Lower leg skin (tissue), 4 donors: ENCODE measurements at regions not wholly inside any gene's neighbourhood (a gene's known extent, or its start where the extent isn't known, plus 50 kb on each side); places are given as distances from the start of the nearest gene placed in this dataset.
A peak's percentile ranks its signal among the peaks of the same experiment; 100 is the strongest.
"Not testable (repeated sequence)": the region's sequence is repeated elsewhere in the genome, so short reads cannot be mapped to it uniquely, and the experiment has no call there.

Experiments
- DNase-seq, 2 donors: peaks; one replicate each; pipeline ENCODE4 v3.0.0-alpha.2; 2019; ENCODE audit warnings: low spot score in 2 of 2
- H3K4me3 ChIP-seq: fragments of 200-600 bp; sonication (generic); 2 replicates; pipeline ENCODE4 v1.5.1; 2017; ENCODE audit warnings: mild to moderate bottlenecking, low read depth; ENCODE audit not compliant: poor library complexity, severe bottlenecking
- POLR2A ChIP-seq, 2 donors: fragments of 450-650 bp; IDR thresholded peaks; one replicate each; pipeline ENCODE4 v1.6.1; 2016 to 2017; ENCODE audit warnings: antibody characterized with exemption in 2 of 2, mild to moderate bottlenecking in 1 of 2, moderate library complexity in 1 of 2
- WGBS, 2 donors: methylation state at CpG; one replicate each; pipeline ENCODE4 v1.1.5; 2018; 5-methylcytosine and 5-hydroxymethylcytosine counted together
- intact Hi-C: fragments of 100-400 bp; cut with DNase I; formaldehyde crosslinking; loops from one replicate; pipeline ENCODE4 v1.15.0; 2023; ENCODE audit warnings: low total_unique reads
- TF ChIP-seq, protein P1 (sequence below), 3 donors: fragments of 450-650 bp; IDR thresholded peaks; one replicate each; pipeline ENCODE4 v1.5.1; 2016; ENCODE audit warnings: antibody characterized with exemption in 3 of 3, mild to moderate bottlenecking in 3 of 3, moderate library complexity in 2 of 3

DNA sequence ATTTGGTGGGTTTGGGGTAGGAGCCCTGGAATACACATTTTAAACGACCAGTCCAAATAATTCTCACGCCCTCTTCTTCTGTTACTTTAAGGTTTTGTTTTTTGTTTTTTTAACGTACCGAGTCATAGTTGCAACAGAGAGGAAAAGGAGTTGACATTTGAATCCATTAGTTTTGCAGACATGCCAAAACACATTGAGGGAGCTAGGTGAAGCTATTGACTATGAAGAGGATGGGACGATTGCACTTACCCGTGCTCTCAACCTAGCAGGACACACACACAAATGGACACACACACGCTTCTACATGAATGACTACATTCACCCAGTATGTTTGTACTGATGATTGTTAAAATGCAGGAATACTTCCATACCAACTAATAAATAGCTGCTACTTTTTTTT lies 54.3 kb upstream of the CIT start:
- intact Hi-C loops, result no loop called here
- no peak overlapping the region for H3K4me3 ChIP-seq
- DNase-seq, result no peak
- 43 to 55% methylated on average over 7 of the region's 7 CpGs for WGBS, 2 donors
- no peak for TF ChIP-seq POLR2A (IDR thresholded peaks at IDR 0.05)
- TF ChIP-seq, protein P1, sequence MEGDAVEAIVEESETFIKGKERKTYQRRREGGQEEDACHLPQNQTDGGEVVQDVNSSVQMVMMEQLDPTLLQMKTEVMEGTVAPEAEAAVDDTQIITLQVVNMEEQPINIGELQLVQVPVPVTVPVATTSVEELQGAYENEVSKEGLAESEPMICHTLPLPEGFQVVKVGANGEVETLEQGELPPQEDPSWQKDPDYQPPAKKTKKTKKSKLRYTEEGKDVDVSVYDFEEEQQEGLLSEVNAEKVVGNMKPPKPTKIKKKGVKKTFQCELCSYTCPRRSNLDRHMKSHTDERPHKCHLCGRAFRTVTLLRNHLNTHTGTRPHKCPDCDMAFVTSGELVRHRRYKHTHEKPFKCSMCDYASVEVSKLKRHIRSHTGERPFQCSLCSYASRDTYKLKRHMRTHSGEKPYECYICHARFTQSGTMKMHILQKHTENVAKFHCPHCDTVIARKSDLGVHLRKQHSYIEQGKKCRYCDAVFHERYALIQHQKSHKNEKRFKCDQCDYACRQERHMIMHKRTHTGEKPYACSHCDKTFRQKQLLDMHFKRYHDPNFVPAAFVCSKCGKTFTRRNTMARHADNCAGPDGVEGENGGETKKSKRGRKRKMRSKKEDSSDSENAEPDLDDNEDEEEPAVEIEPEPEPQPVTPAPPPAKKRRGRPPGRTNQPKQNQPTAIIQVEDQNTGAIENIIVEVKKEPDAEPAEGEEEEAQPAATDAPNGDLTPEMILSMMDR (IDR thresholded peaks at IDR 0.05), result no peak

DNA sequence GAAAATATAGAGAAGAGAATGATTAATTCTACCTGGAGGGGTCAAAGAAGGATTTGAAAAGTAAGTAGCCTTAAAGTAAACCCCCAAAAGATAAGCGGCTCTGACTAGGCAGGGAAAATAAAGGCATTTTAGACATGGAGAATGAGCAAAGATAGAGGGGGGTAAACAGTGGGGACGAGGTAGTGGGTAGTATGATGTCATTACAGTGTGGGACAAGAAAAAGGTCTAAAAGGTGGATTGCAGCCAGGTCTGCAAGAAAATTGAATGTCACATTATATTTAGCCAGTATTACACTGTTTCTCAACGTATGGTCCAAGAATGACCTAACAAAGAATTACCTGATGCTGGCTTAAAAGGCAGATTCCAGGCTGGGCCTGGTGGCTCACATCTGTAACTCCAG lies 55.8 kb upstream of the CIT start:
- WGBS, 2 donors, result 72 to 83% methylated on average over 3 of the region's 3 CpGs
- TF ChIP-seq POLR2A (IDR thresholded peaks at IDR 0.05), result no peak
- no peak overlapping the region for H3K4me3 ChIP-seq
- no peak for DNase-seq
- intact Hi-C loops, result no loop called here

DNA sequence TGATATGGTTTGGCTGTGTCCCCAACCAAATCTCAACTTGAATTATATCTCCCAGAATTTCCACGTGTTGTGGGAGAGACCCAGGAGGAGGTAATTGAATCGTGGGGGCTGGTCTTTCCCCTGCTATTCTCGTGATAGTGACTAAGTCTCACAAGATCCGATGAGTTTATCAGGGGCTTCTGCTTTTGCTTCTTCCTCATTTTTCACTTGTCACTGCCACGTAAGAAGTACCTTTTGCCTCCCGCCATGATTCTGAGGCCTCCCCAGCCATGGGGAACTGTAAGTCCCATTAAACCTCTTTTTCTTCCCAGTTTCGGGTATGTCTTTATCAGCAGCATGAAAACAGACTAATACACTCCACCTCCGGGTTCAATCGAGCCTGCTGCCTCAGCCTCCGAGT lies 54.3 kb upstream of the BICDL1 start:
- DNase-seq, H3K4me3 ChIP-seq, intact Hi-C loops: not testable (repeated sequence)
- 75 to 79% methylated on average over 10 of the region's 10 CpGs for WGBS, 2 donors

DNA sequence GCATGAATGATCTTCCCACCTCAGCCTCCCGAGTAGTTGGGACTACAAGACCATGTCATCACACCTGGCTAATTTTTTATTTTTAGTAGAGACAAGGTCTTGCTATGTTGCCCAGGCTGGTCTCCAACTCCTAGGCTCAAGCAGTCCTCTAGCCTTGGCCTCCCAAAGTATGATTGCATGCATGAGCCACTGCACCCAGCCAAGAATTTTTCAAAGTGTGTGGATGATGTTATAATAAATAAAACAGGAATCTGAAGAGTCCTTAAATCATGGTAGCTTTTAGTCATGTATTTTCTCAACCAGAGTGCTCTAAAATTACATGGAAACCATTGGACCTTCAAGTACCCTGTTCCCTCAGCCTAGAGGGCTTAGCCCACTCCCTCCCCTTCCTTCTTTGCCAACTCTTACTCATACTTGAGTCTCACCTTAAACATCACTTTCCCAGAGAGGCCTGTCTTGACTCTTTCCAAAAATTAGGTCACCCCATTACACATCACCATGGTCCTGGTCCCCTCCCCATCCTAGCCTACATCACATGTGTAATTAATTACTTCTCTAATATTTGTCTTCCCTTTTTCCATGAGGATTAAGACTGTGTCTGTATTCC lies 52.2 kb upstream of the BICDL1 start:
- no peak for TF ChIP-seq POLR2A (IDR thresholded peaks at IDR 0.05)
- intact Hi-C loops, result no loop called here
- H3K4me3 ChIP-seq, result no peak overlapping the region
- WGBS, 2 donors, result 90 to 100% methylated on average over 1 of the region's 1 CpG
- no peak for DNase-seq

DNA sequence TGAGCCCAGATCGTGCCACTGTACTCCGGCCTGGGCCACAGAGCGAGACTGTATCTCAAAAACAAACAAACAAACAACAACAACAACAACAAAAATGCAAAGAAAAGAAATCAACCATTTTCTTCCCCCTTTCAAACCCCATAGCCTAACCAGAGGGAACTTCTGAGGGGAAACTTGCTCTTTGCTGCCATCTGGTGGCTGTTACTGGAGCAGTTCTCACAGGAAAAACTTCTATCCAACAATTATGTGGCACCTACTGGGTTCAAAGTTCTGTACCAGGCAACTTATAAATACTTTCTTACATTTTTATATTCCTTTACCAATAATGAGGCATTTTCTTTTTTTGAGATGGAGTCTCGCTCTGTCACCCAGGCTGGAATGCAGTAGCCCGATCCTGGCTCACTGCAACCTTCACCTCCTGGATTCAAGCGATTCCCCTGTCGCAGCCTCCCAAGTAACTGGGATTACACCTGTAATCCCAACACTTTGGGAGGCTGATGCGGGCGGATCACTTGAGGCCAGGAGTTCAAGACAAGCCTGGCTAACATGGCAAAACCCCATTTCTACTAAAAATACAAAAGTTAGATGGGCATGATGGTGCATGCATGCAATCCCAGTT lies 50.9 kb upstream of the BICDL1 start:
- intact Hi-C loops, result no loop called here
- peak in 1 of 2 donors; percentile 32 for DNase-seq
- no peak overlapping the region for H3K4me3 ChIP-seq
- no peak for TF ChIP-seq POLR2A (IDR thresholded peaks at IDR 0.05)
- TF ChIP-seq, protein P1 (IDR thresholded peaks at IDR 0.05), result no peak
- 45 to 48% methylated on average over 9 of the region's 9 CpGs for WGBS, 2 donors
